ENCODE measurements at regions not wholly inside any gene's neighbourhood (a gene's known extent, or its start where the extent isn't known, plus 50 kb on each side); places are given as distances from the start of the nearest gene placed in this dataset.

GRCh38 chr11:116466801-116467200 lies 306.0 kb downstream of the BUD13 start (continued):
- no peak for TF ChIP-seq CTCF (IDR thresholded peaks at IDR 0.05; ENCODE audit: low read depth, low read length, missing input control)
- TF ChIP-seq ATF3 (IDR thresholded peaks at IDR 0.05), result no peak
- TF ChIP-seq HNF4G (IDR thresholded peaks at IDR 0.05), result no peak

GRCh38 chr11:116466191-116466590 lies 306.6 kb downstream of the BUD13 start:
- TF ChIP-seq HNF4G (IDR thresholded peaks at IDR 0.05), result no peak
- no peak for TF ChIP-seq CTCF (IDR thresholded peaks at IDR 0.05; ENCODE audit: low read depth, low read length, missing input control)
- TF ChIP-seq RAD21 (IDR thresholded peaks at IDR 0.05), result no peak
- no peak for TF ChIP-seq TAF1 (conservative IDR thresholded peaks at IDR 0.05)
- no peak for TF ChIP-seq MAX (IDR thresholded peaks at IDR 0.05)
- TF ChIP-seq HNF4A (conservative IDR thresholded peaks at IDR 0.05), result no peak
- TF ChIP-seq ATF3 (IDR thresholded peaks at IDR 0.05), result no peak
- TF ChIP-seq JUND (IDR thresholded peaks at IDR 0.05), result no peak
- no peak for TF ChIP-seq FOXA2 (IDR thresholded peaks at IDR 0.05)
- TF ChIP-seq REST (IDR thresholded peaks at IDR 0.05), result no peak
- TF ChIP-seq FOXA1 (IDR thresholded peaks at IDR 0.05), result no peak
- TF ChIP-seq GABPA (IDR thresholded peaks at IDR 0.05 in 1 of 2, conservative IDR thresholded peaks at IDR 0.05 in 1 of 2), result no peak
- no peak for TF ChIP-seq SP1 (IDR thresholded peaks at IDR 0.05)
- TF ChIP-seq YY1 (IDR thresholded peaks at IDR 0.05), result no peak
- TF ChIP-seq NR2F2 (IDR thresholded peaks at IDR 0.05), result no peak
- TF ChIP-seq RXRA (IDR thresholded peaks at IDR 0.05), result no peak
- Histone ChIP-seq H3K4me1 (ENCODE audit: control insufficient read depth in 4 of 4, insufficient read depth in 4 of 4, low read length in 3 of 4) (no peaks in the 10 kb centered on the region), H3K27me3 (ENCODE audit: control insufficient read depth in 4 of 4, insufficient read depth in 4 of 4, low read length in 3 of 4) (no peaks in the 10 kb centered on the region), H3K9me3 (ENCODE audit: control insufficient read depth in 4 of 4, low read length in 3 of 4) (no peaks in the 10 kb centered on the region), H3K4me3 (ENCODE audit: low read depth in 1 of 3, low read length in 3 of 3) (no peak overlapping the region), H3K27ac (ENCODE audit: low read depth in 1 of 2, low read length in 2 of 2) (no peak overlapping the region), H3K9ac (ENCODE audit: low read depth in 1 of 2, low read length in 2 of 2) (no peak overlapping the region), H3K36me3 (ENCODE audit: control insufficient read depth in 4 of 4, insufficient read depth in 3 of 4, low read depth in 1 of 4, low read length in 3 of 4) (no peaks in the 10 kb centered on the region)
- WGBS, result 94% methylated on average over 6 of the region's 6 CpGs
- DNase-seq (ENCODE audit: low spot score), result no peak
